ENCODE measurements at regions not wholly inside any gene's neighbourhood (a gene's known extent, or its start where the extent isn't known, plus 50 kb on each side); places are given as distances from the start of the nearest gene placed in this dataset.
"Not testable (repeated sequence)": the region's sequence is repeated elsewhere in the genome, so short reads cannot be mapped to it uniquely, and the experiment has no call there.

GRCh38 chr12:34262140-34262539 lies 239.8 kb downstream of the ALG10 start:
- TF ChIP-seq, protein P1, sequence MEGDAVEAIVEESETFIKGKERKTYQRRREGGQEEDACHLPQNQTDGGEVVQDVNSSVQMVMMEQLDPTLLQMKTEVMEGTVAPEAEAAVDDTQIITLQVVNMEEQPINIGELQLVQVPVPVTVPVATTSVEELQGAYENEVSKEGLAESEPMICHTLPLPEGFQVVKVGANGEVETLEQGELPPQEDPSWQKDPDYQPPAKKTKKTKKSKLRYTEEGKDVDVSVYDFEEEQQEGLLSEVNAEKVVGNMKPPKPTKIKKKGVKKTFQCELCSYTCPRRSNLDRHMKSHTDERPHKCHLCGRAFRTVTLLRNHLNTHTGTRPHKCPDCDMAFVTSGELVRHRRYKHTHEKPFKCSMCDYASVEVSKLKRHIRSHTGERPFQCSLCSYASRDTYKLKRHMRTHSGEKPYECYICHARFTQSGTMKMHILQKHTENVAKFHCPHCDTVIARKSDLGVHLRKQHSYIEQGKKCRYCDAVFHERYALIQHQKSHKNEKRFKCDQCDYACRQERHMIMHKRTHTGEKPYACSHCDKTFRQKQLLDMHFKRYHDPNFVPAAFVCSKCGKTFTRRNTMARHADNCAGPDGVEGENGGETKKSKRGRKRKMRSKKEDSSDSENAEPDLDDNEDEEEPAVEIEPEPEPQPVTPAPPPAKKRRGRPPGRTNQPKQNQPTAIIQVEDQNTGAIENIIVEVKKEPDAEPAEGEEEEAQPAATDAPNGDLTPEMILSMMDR (IDR thresholded peaks at IDR 0.05) = not testable (repeated sequence)
- not testable (repeated sequence) for TF ChIP-seq POLR2A (IDR thresholded peaks at IDR 0.05)

All from body of pancreas (tissue), 4 donors.